ENCODE measurements at regions not wholly inside any gene's neighbourhood (a gene's known extent, or its start where the extent isn't known, plus 50 kb on each side); places are given as distances from the start of the nearest gene placed in this dataset.

- no peak for TF ChIP-seq CTCF (IDR thresholded peaks at IDR 0.05)
- ATAC-seq (ENCODE audit: low FRiP score) (no peak), DNase-seq (ENCODE audit: low spot score) (no peak)
Observed at GRCh38 chr6:48866682-48867081, 596.4 kb downstream of the MMUT start.

- no peak for TF ChIP-seq CTCF (IDR thresholded peaks at IDR 0.05)
- DNase-seq (ENCODE audit: low spot score) (no peak), ATAC-seq (ENCODE audit: low FRiP score) (no peak)
Observed at GRCh38 chr6:48860175-48860574, 602.9 kb downstream of the MMUT start.

GRCh38 chr6:48859562-48860123 lies 603.4 kb downstream of the MMUT start:
- no peak for TF ChIP-seq CTCF (IDR thresholded peaks at IDR 0.05)
- DNase-seq (ENCODE audit: low spot score) (no peak), ATAC-seq (ENCODE audit: low FRiP score) (no peak)

GRCh38 chr6:48845219-48845618 lies 617.8 kb downstream of the MMUT start:
- no peak for ATAC-seq (ENCODE audit: low FRiP score)
- no peak for TF ChIP-seq CTCF (IDR thresholded peaks at IDR 0.05)
- DNase-seq (ENCODE audit: low spot score): no peak

- no peak for ATAC-seq (ENCODE audit: low FRiP score)
- DNase-seq (ENCODE audit: low spot score): no peak
- no peak for TF ChIP-seq CTCF (IDR thresholded peaks at IDR 0.05)
Observed at GRCh38 chr6:48844696-48845095, 618.4 kb downstream of the MMUT start.

GRCh38 chr6:48840896-48841295 lies 622.2 kb downstream of the MMUT start:
- no peak for DNase-seq (ENCODE audit: low spot score)
- no peak for ATAC-seq (ENCODE audit: low FRiP score)
- TF ChIP-seq CTCF (IDR thresholded peaks at IDR 0.05): no peak

GRCh38 chr6:48839206-48839605 lies 623.8 kb downstream of the MMUT start:
- TF ChIP-seq CTCF (IDR thresholded peaks at IDR 0.05): no peak

More at GRCh38 chr6:48839206-48839605, 623.8 kb downstream of the MMUT start:
- no peak for ATAC-seq (ENCODE audit: low FRiP score)
- DNase-seq (ENCODE audit: low spot score): no peak

Data from omental fat pad (tissue), 3 donors.